SK-N-SH (cell line): ENCODE measurements at regions not wholly inside any gene's neighbourhood (a gene's known extent, or its start where the extent isn't known, plus 50 kb on each side); places are given as distances from the start of the nearest gene placed in this dataset.

Experiments used
- ELF1 ChIP-seq: IDR thresholded peaks from 2 replicates; pipeline ENCODE4 v1.4.0; 2012
- EZH2phosphoT487 ChIP-seq: fragments of 200-600 bp; sonication (generic); IDR thresholded peaks from 2 replicates; pipeline ENCODE4 v1.6.1; 2017; ENCODE audit warnings: low read depth, mixed run types, mild to moderate bottlenecking, antibody characterized with exemption, moderate library complexity, borderline replicate concordance
- GATA2 ChIP-seq: sonication (generic); formaldehyde crosslinking; IDR thresholded peaks from 2 replicates; pipeline ENCODE4 v1.5.0; 2020; ENCODE audit warnings: mild to moderate bottlenecking, missing genetic modification reagents
- JUND ChIP-seq: IDR thresholded peaks from 2 replicates; pipeline ENCODE4 v1.4.0; 2012
- POLR2AphosphoS5 ChIP-seq: IDR thresholded peaks from 2 replicates; pipeline ENCODE4 v1.6.1; 2012; ENCODE audit warnings: low read depth, low read length
- RXRA ChIP-seq: IDR thresholded peaks from 2 replicates; pipeline ENCODE4 v1.4.0; 2012; ENCODE audit warnings: low read depth, mild to moderate bottlenecking, borderline replicate concordance
- TF ChIP-seq, protein P1 (sequence below): fragments of 200-600 bp; sonication (generic); IDR thresholded peaks from 2 replicates; pipeline ENCODE4 v1.6.1; 2017; ENCODE audit warnings: antibody characterized with exemption, mild to moderate bottlenecking, moderate library complexity
- TF ChIP-seq, protein P2 (sequence below): fragments of 150-350 bp; IDR thresholded peaks from 2 replicates; pipeline ENCODE4 v1.6.1; 2017; ENCODE audit warnings: antibody characterized with exemption, low read length, low read depth, borderline replicate concordance
- TF ChIP-seq, protein P3 (sequence below): IDR thresholded peaks from 2 replicates; pipeline ENCODE4; 2012

DNA sequence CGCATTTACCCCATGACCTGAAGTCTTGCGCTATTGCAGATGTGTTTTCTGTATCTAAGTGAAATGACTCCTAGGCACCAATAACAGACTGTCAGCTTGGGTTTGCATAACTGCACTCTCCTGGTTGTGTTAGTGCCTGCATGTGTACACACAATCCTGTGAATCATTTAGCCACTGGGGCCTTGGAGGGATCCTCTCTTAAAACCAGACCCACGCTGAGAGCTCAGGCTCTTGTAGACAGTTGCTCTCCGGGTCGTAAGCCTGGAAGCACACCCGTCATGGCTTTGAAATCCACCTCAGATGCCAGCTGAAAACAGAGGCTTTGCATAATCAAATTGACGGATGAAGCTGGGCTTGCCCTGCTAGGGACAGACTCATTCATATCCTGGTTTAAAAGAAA is 79.2 kb upstream of the RBM19 start:
- TF ChIP-seq, protein P1, sequence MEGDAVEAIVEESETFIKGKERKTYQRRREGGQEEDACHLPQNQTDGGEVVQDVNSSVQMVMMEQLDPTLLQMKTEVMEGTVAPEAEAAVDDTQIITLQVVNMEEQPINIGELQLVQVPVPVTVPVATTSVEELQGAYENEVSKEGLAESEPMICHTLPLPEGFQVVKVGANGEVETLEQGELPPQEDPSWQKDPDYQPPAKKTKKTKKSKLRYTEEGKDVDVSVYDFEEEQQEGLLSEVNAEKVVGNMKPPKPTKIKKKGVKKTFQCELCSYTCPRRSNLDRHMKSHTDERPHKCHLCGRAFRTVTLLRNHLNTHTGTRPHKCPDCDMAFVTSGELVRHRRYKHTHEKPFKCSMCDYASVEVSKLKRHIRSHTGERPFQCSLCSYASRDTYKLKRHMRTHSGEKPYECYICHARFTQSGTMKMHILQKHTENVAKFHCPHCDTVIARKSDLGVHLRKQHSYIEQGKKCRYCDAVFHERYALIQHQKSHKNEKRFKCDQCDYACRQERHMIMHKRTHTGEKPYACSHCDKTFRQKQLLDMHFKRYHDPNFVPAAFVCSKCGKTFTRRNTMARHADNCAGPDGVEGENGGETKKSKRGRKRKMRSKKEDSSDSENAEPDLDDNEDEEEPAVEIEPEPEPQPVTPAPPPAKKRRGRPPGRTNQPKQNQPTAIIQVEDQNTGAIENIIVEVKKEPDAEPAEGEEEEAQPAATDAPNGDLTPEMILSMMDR: no peak
- TF ChIP-seq RXRA: no peak
- TF ChIP-seq, protein P2, sequence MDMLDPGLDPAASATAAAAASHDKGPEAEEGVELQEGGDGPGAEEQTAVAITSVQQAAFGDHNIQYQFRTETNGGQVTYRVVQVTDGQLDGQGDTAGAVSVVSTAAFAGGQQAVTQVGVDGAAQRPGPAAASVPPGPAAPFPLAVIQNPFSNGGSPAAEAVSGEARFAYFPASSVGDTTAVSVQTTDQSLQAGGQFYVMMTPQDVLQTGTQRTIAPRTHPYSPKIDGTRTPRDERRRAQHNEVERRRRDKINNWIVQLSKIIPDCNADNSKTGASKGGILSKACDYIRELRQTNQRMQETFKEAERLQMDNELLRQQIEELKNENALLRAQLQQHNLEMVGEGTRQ: no peak
- no peak for TF ChIP-seq ELF1
- TF ChIP-seq POLR2AphosphoS5: no peak
- TF ChIP-seq GATA2 (CRISPR knock-in tag): no peak
- TF ChIP-seq, protein P3, sequence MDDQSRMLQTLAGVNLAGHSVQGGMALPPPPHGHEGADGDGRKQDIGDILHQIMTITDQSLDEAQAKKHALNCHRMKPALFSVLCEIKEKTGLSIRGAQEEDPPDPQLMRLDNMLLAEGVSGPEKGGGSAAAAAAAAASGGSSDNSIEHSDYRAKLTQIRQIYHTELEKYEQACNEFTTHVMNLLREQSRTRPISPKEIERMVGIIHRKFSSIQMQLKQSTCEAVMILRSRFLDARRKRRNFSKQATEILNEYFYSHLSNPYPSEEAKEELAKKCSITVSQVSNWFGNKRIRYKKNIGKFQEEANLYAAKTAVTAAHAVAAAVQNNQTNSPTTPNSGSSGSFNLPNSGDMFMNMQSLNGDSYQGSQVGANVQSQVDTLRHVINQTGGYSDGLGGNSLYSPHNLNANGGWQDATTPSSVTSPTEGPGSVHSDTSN: no peak
- TF ChIP-seq EZH2phosphoT487: no peak
- no peak for TF ChIP-seq JUND
